ENCODE measurements at regions not wholly inside any gene's neighbourhood (a gene's known extent, or its start where the extent isn't known, plus 50 kb on each side); places are given as distances from the start of the nearest gene placed in this dataset.

DNA sequence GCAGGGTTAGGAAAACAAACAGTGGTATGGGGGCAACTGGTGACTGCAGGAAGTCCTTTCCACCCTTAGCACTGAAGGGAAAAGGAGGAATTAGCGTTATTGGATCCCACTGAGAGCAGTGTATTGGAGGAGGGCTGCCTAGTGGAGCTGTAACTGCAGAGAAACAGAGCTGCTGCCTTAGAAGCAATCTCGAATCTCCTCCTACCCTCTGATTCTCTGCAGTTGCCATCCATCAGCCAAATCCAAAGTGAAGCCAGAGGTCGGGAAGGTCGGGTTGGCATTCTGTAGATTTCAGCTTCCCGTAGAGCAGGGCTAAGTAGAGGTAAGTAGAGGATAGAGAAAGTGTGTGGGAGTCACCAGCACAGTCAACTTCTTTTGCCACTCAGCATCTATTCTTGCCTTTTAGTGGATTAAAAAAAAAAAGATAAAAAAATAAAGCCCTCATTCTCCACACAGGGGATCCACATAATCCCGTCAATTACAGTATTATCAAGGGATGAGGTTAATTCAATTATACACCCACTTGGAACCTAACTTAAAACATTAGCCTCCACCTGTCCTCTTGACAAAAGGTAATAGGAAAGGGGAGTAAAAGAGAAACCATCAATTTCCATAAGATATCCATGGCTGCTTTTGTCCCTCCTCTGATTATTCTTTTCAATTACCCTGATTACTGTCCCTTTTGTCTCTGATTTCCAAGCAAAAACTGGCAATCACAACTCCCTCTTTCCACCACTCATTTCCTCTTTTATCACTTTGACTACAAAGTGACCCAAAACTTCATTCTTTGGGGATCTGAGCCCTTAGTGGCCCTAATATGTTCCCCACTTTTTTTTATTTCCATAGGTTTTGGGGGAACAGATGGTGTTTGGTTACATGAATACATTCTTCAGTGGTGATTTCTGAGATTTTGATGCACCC lies 234.7 kb downstream of the RBM26 start:
- Histone ChIP-seq H3K36me3 (ENCODE audit: insufficient read depth, low read length) (no peaks in the 10 kb centered on the region), H3K9me3 (ENCODE audit: low read length) (peaks cover 5% of the 10 kb centered on the region; the same call in 1 of the 2 replicates), H3K27me3 (ENCODE audit: insufficient read depth, low read length) (no peaks in the 10 kb centered on the region), H3K4me3 (ENCODE audit: low read depth, low read length, poor library complexity, severe bottlenecking) (no peak overlapping the region), H3K79me2 (ENCODE audit: insufficient read depth, low read length) (no peaks in the 10 kb centered on the region), H3K9ac (ENCODE audit: low read length) (no peak overlapping the region), H3K4me2 (ENCODE audit: low read length) (no peak overlapping the region), H3K4me1 (ENCODE audit: insufficient read depth, low read length, severe bottlenecking) (no peaks in the 10 kb centered on the region), H4K20me1 (ENCODE audit: insufficient read depth, low read length) (no peaks in the 10 kb centered on the region), H3F3A (ENCODE audit: insufficient read depth, low read length) (no peaks in the 10 kb centered on the region), H3K27ac (ENCODE audit: low read depth, low read length, poor library complexity, severe bottlenecking) (no peak overlapping the region), H2AFZ (ENCODE audit: low read length) (no peak overlapping the region), H3K9me2 (ENCODE audit: low read depth, low read length) (no peaks in the 10 kb centered on the region)
- TF ChIP-seq EZH2 (IDR thresholded peaks at IDR 0.05; ENCODE audit: borderline replicate concordance, low read length), result no peak
- TF ChIP-seq, protein P1, sequence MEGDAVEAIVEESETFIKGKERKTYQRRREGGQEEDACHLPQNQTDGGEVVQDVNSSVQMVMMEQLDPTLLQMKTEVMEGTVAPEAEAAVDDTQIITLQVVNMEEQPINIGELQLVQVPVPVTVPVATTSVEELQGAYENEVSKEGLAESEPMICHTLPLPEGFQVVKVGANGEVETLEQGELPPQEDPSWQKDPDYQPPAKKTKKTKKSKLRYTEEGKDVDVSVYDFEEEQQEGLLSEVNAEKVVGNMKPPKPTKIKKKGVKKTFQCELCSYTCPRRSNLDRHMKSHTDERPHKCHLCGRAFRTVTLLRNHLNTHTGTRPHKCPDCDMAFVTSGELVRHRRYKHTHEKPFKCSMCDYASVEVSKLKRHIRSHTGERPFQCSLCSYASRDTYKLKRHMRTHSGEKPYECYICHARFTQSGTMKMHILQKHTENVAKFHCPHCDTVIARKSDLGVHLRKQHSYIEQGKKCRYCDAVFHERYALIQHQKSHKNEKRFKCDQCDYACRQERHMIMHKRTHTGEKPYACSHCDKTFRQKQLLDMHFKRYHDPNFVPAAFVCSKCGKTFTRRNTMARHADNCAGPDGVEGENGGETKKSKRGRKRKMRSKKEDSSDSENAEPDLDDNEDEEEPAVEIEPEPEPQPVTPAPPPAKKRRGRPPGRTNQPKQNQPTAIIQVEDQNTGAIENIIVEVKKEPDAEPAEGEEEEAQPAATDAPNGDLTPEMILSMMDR (IDR thresholded peaks at IDR 0.05; ENCODE audit: low read length), result no peak

DNA sequence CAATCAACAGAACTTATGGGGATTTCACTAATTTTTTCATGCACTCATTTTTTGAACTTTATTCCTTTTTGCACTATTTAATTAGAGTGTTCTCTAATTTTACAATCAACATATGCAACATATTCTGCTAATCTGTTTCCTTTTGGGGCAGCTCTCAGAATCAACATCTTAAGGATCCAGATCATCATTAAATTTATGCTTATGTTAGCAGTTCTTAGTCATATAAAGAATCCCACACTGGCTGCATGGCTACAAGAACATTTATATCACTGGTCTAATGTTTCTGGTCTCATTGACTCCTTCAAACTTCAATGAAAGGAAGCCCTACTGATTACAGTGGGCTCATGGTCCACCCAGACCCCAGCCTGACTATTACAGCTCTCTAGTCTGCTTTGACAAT lies 245.2 kb downstream of the RBM26 start:
- H3F3A ChIP-seq (ENCODE audit: insufficient read depth, low read length), result no peaks in the 10 kb centered on the region
- H3K9me3 ChIP-seq (ENCODE audit: low read length), result no peaks in the 10 kb centered on the region
- no peaks in the 10 kb centered on the region for H4K20me1 ChIP-seq (ENCODE audit: insufficient read depth, low read length)
- no peak overlapping the region for H3K27ac ChIP-seq (ENCODE audit: low read depth, low read length, poor library complexity, severe bottlenecking)
- H3K9me2 ChIP-seq (ENCODE audit: low read depth, low read length), result no peaks in the 10 kb centered on the region
- no peaks in the 10 kb centered on the region for H3K27me3 ChIP-seq (ENCODE audit: insufficient read depth, low read length)
- H3K4me2 ChIP-seq (ENCODE audit: low read length), result no peak overlapping the region
- no peak overlapping the region for H3K4me3 ChIP-seq (ENCODE audit: low read depth, low read length, poor library complexity, severe bottlenecking)
- no peaks in the 10 kb centered on the region for H3K4me1 ChIP-seq (ENCODE audit: insufficient read depth, low read length, severe bottlenecking)
- no peak overlapping the region for H2AFZ ChIP-seq (ENCODE audit: low read length)
- no peak overlapping the region for H3K9ac ChIP-seq (ENCODE audit: low read length)
- no peaks in the 10 kb centered on the region for H3K79me2 ChIP-seq (ENCODE audit: insufficient read depth, low read length)
- no peaks in the 10 kb centered on the region for H3K36me3 ChIP-seq (ENCODE audit: insufficient read depth, low read length)
- no peak for TF ChIP-seq EZH2 (IDR thresholded peaks at IDR 0.05; ENCODE audit: borderline replicate concordance, low read length)
- TF ChIP-seq, protein P1 (IDR thresholded peaks at IDR 0.05; ENCODE audit: low read length), result no peak

DNA sequence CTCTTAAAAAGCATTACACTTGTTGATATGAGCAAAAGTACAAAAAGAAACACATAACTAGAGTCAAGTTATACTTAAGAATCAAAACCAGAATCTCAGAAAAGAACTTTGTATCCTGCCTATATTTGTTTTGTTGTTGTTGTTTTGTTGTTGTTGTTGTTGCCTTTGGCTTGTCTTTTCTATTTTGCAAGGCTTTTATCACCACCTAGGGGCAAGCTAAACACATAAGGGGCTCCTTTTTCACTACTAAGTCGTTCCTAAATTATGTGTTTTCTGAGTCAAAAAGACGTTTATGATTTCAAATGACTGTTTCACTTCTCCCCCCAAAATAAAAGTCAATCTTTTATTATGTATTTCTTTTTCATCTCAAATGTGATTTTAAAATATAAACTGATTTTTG lies 250.2 kb downstream of the RBM26 start:
- Histone ChIP-seq H3K9me3 (ENCODE audit: low read length) (no peaks in the 10 kb centered on the region), H3K36me3 (ENCODE audit: insufficient read depth, low read length) (no peaks in the 10 kb centered on the region), H3K27ac (ENCODE audit: low read depth, low read length, poor library complexity, severe bottlenecking) (no peak overlapping the region), H3K27me3 (ENCODE audit: insufficient read depth, low read length) (no peaks in the 10 kb centered on the region), H2AFZ (ENCODE audit: low read length) (no peak overlapping the region), H3K4me2 (ENCODE audit: low read length) (no peak overlapping the region), H3K79me2 (ENCODE audit: insufficient read depth, low read length) (no peaks in the 10 kb centered on the region), H3K9ac (ENCODE audit: low read length) (no peak overlapping the region), H3F3A (ENCODE audit: insufficient read depth, low read length) (no peaks in the 10 kb centered on the region), H4K20me1 (ENCODE audit: insufficient read depth, low read length) (no peaks in the 10 kb centered on the region), H3K9me2 (ENCODE audit: low read depth, low read length) (no peaks in the 10 kb centered on the region), H3K4me1 (ENCODE audit: insufficient read depth, low read length, severe bottlenecking) (no peaks in the 10 kb centered on the region), H3K4me3 (ENCODE audit: low read depth, low read length, poor library complexity, severe bottlenecking) (no peak overlapping the region)
- no peak for TF ChIP-seq EZH2 (IDR thresholded peaks at IDR 0.05; ENCODE audit: borderline replicate concordance, low read length)
- TF ChIP-seq, protein P1 (IDR thresholded peaks at IDR 0.05; ENCODE audit: low read length), result no peak
